Endothelial cell (in vitro differentiated cells): ENCODE measurements at regions not wholly inside any gene's neighbourhood (a gene's known extent, or its start where the extent isn't known, plus 50 kb on each side); places are given as distances from the start of the nearest gene placed in this dataset.

Experiments used
- DNase-seq: peaks from one replicate; pipeline ENCODE4 v3.0.0; 2021; ENCODE audit warnings: low spot score
- H3K27ac Mint-ChIP-seq: one replicate; pipeline ENCODE4 v1.8.0; 2021; ENCODE audit warnings: mixed read lengths, inconsistent platforms; ENCODE audit not compliant: unreplicated experiment
- H3K27me3 Mint-ChIP-seq: one replicate; pipeline ENCODE4 v1.8.0; 2021; ENCODE audit warnings: mild to moderate bottlenecking, moderate library complexity, mixed read lengths, inconsistent platforms; ENCODE audit not compliant: unreplicated experiment
- H3K36me3 Mint-ChIP-seq: one replicate; pipeline ENCODE4 v1.8.0; 2021; ENCODE audit warnings: mild to moderate bottlenecking, low read depth, mixed read lengths, inconsistent platforms; ENCODE audit not compliant: unreplicated experiment
- H3K4me1 Mint-ChIP-seq: one replicate; pipeline ENCODE4 v1.8.0; 2021; ENCODE audit warnings: mild to moderate bottlenecking, mixed read lengths, inconsistent platforms; ENCODE audit not compliant: unreplicated experiment
- H3K4me3 Mint-ChIP-seq: one replicate; pipeline ENCODE4 v1.8.0; 2021; ENCODE audit warnings: mild to moderate bottlenecking, mixed read lengths, inconsistent platforms; ENCODE audit not compliant: unreplicated experiment
- H3K9me3 Mint-ChIP-seq: one replicate; pipeline ENCODE4 v1.8.0; 2021; ENCODE audit warnings: mixed read lengths, inconsistent platforms; ENCODE audit not compliant: unreplicated experiment
- TF ChIP-seq, protein P1 (sequence below): fragments of 200-600 bp; sonication (generic); IDR thresholded peaks from one replicate; pipeline ENCODE4 v1.5.0; 2021; ENCODE audit warnings: antibody characterized with exemption; ENCODE audit not compliant: unreplicated experiment

DNA sequence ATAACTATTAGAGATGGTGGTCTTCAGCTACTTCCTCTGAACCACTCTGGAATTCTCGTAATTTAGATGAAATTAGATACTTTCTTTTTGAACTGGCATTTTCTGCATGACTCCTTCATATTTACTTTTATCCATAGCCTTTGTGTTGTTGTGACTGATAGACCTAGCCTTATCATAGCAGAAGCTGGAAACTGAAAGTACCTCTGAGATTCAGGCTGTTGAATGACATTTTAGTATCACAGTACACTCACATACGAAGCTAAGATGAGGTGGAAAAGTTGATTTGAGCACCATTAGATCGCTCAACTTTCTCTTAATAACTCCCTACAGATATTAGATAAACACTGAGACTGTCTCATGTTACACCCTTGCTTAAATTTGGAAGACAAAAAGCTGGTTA lies 525.1 kb upstream of the FBXO33 start:
- no peaks in the 10 kb centered on the region for H3K4me1 Mint-ChIP-seq
- H3K4me3 Mint-ChIP-seq, result no peak overlapping the region
- no peaks in the 10 kb centered on the region for H3K9me3 Mint-ChIP-seq
- TF ChIP-seq, protein P1, sequence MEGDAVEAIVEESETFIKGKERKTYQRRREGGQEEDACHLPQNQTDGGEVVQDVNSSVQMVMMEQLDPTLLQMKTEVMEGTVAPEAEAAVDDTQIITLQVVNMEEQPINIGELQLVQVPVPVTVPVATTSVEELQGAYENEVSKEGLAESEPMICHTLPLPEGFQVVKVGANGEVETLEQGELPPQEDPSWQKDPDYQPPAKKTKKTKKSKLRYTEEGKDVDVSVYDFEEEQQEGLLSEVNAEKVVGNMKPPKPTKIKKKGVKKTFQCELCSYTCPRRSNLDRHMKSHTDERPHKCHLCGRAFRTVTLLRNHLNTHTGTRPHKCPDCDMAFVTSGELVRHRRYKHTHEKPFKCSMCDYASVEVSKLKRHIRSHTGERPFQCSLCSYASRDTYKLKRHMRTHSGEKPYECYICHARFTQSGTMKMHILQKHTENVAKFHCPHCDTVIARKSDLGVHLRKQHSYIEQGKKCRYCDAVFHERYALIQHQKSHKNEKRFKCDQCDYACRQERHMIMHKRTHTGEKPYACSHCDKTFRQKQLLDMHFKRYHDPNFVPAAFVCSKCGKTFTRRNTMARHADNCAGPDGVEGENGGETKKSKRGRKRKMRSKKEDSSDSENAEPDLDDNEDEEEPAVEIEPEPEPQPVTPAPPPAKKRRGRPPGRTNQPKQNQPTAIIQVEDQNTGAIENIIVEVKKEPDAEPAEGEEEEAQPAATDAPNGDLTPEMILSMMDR, result no peak
- H3K27ac Mint-ChIP-seq, result no peak overlapping the region
- no peaks in the 10 kb centered on the region for H3K36me3 Mint-ChIP-seq
- no peak for DNase-seq
- peaks cover 1% of the 10 kb centered on the region for H3K27me3 Mint-ChIP-seq

DNA sequence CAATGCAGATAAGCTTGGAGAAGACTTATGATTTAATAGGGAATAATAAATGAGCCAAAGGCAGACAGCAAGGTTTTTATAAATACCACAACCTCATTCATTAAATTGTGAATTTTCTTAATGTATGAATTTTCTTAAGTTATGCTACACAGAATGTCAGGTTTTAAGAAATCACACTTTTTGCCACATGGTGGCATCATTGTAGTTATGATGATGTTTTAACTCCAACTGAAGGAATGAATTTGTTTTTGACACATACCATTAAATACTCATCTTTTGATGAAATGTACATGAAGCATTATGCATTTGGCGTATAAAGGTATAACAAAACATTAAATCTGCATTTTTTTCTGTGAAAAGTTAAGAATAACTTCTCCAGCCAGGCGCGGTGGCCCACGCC lies 524.1 kb upstream of the FBXO33 start:
- TF ChIP-seq, protein P1, result no peak
- no peak for DNase-seq
- Mint-ChIP-seq H3K4me1 (no peaks in the 10 kb centered on the region), H3K27ac (no peak overlapping the region), H3K9me3 (peaks cover 4% of the 10 kb centered on the region), H3K27me3 (peaks cover 3% of the 10 kb centered on the region), H3K4me3 (no peak overlapping the region), H3K36me3 (no peaks in the 10 kb centered on the region)

DNA sequence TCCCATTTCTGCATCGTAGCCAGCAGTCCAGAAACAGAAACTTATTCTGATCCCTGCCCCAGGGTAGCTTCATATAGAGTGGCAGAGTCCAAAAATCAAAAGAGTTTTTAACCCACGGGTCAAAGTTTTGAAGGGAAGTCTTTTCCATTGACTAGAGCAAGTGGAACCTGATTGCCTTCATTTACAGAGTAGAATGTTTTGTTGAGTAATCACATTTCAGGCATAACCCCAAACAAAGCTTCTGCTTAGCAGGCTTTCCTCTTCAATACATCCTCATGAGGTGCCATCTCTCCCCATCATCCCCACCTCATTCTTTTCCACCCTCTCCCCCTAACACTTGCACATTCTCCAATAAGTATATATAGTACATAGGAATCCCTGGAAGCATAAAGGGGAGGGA lies 516.0 kb upstream of the FBXO33 start:
- no peaks in the 10 kb centered on the region for H3K4me1 Mint-ChIP-seq
- peaks cover 1% of the 10 kb centered on the region for H3K27me3 Mint-ChIP-seq
- TF ChIP-seq, protein P1, result no peak
- H3K36me3 Mint-ChIP-seq, result no peaks in the 10 kb centered on the region
- no peak for DNase-seq
- no peak overlapping the region for H3K4me3 Mint-ChIP-seq
- H3K27ac Mint-ChIP-seq, result no peak overlapping the region
- H3K9me3 Mint-ChIP-seq, result peaks cover 4% of the 10 kb centered on the region

DNA sequence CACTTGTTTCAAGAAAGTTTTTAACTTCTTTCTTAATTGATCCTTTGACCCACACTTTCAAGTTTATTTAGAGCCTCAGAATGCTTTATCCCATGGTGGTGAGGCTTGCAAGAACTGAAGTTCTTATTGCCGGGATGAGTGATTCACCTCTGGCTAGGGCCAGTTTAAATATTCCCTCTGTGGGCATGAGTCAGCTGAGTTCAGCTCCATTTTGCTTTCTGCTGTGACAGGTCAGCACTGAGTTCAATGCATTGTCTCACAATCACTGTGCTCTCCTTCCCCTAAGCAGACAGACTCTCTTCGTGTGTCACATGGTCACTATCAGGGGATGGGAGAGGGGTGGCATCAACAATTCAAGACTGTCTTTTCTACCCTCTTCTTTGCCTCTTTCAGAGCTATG lies 514.6 kb upstream of the FBXO33 start:
- H3K4me1 Mint-ChIP-seq, result no peaks in the 10 kb centered on the region
- peaks cover 1% of the 10 kb centered on the region for H3K27me3 Mint-ChIP-seq
- no peak for DNase-seq
- H3K36me3 Mint-ChIP-seq, result no peaks in the 10 kb centered on the region
- no peak overlapping the region for H3K4me3 Mint-ChIP-seq
- no peak overlapping the region for H3K27ac Mint-ChIP-seq
- peaks cover 3% of the 10 kb centered on the region for H3K9me3 Mint-ChIP-seq
- TF ChIP-seq, protein P1, result no peak

DNA sequence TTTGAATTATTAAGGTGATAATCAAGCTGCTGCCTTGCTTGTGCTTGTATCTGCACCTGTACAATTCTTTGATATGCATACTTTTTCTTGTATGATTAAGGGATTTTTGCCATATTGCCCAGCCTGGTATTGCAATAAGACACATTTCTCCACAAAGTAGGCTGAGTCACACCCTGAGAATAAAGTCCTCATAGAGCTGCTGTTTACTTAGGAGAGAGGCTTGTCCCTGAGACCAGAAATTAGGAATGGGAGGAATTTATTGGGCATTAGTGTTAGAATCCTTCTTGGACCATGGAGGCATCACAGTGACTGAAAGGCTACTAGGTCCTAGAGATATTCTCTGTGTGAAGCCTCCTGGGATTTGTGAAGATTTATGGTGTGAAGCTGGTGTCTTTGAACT lies 506.8 kb upstream of the FBXO33 start:
- Mint-ChIP-seq H3K27me3 (no peaks in the 10 kb centered on the region), H3K9me3 (no peaks in the 10 kb centered on the region), H3K4me1 (no peaks in the 10 kb centered on the region), H3K4me3 (no peak overlapping the region), H3K36me3 (no peaks in the 10 kb centered on the region), H3K27ac (no peak overlapping the region)
- TF ChIP-seq, protein P1, result no peak
- no peak for DNase-seq
